ENCODE measurements at regions not wholly inside any gene's neighbourhood (a gene's known extent, or its start where the extent isn't known, plus 50 kb on each side); places are given as distances from the start of the nearest gene placed in this dataset.

DNA sequence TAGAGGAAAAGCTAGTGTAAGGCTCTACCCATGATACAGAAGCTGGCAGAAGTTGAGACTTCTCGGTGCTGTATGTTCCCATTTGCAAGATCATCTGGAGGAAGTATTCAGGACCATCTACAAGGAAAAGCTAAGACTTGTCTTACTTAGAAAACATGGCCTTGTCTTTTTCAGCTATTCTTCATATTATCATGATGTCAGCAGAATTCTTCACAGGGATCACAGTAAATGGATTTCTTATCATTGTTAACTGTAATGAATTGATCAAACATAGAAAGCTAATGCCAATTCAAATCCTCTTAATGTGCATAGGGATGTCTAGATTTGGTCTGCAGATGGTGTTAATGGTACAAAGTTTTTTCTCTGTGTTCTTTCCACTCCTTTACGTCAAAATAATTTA lies 79.6 kb upstream of the SCIN start:
- H3K4me1 ChIP-seq (replicated peaks in 1 of 2) = no peaks in the 10 kb centered on the region
- H3K27me3 ChIP-seq = no peaks in the 10 kb centered on the region
- H3K27ac ChIP-seq = no peak overlapping the region
- intact Hi-C loops (cut with DNase I) = no loop called here
- no peaks in the 10 kb centered on the region for H3K9me3 ChIP-seq (replicated peaks in 1 of 3)
- no peaks in the 10 kb centered on the region for H3K36me3 ChIP-seq (replicated peaks in 1 of 2)
- H3K4me3 ChIP-seq = no peak overlapping the region
- TF ChIP-seq, protein P1, sequence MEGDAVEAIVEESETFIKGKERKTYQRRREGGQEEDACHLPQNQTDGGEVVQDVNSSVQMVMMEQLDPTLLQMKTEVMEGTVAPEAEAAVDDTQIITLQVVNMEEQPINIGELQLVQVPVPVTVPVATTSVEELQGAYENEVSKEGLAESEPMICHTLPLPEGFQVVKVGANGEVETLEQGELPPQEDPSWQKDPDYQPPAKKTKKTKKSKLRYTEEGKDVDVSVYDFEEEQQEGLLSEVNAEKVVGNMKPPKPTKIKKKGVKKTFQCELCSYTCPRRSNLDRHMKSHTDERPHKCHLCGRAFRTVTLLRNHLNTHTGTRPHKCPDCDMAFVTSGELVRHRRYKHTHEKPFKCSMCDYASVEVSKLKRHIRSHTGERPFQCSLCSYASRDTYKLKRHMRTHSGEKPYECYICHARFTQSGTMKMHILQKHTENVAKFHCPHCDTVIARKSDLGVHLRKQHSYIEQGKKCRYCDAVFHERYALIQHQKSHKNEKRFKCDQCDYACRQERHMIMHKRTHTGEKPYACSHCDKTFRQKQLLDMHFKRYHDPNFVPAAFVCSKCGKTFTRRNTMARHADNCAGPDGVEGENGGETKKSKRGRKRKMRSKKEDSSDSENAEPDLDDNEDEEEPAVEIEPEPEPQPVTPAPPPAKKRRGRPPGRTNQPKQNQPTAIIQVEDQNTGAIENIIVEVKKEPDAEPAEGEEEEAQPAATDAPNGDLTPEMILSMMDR (IDR thresholded peaks at IDR 0.05) = no peak
- no peak for TF ChIP-seq POLR2A (IDR thresholded peaks at IDR 0.05)
- no peak for DNase-seq
- 55 to 79% (median 57%) methylated on average over 2 of the region's 2 CpGs for WGBS, 4 donors

DNA sequence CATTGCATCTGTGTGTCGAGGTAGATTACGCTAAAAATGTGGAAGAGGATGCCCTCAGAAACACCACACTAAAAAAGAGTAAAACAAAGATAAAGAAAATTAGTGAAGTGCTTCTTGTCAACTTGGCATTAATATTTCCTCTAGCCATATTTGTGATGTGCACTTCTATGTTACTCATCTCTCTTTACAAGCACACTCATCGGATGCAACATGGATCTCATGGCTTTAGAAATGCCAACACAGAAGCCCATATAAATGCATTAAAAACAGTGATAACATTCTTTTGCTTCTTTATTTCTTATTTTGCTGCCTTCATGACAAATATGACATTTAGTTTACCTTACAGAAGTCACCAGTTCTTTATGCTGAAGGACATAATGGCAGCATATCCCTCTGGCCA lies 79.0 kb upstream of the SCIN start:
- no peak overlapping the region for H3K27ac ChIP-seq
- intact Hi-C loops (cut with DNase I) = no loop called here
- no peak for DNase-seq
- H3K36me3 ChIP-seq (replicated peaks in 1 of 2) = no peaks in the 10 kb centered on the region
- TF ChIP-seq, protein P1 (IDR thresholded peaks at IDR 0.05) = no peak
- no peak for TF ChIP-seq POLR2A (IDR thresholded peaks at IDR 0.05)
- H3K27me3 ChIP-seq = no peaks in the 10 kb centered on the region
- no peak overlapping the region for H3K4me3 ChIP-seq
- H3K4me1 ChIP-seq (replicated peaks in 1 of 2) = no peaks in the 10 kb centered on the region
- H3K9me3 ChIP-seq (replicated peaks in 1 of 3) = no peaks in the 10 kb centered on the region
- 82 to 89% (median 84%) methylated on average over 3 of the region's 3 CpGs for WGBS, 4 donors

DNA sequence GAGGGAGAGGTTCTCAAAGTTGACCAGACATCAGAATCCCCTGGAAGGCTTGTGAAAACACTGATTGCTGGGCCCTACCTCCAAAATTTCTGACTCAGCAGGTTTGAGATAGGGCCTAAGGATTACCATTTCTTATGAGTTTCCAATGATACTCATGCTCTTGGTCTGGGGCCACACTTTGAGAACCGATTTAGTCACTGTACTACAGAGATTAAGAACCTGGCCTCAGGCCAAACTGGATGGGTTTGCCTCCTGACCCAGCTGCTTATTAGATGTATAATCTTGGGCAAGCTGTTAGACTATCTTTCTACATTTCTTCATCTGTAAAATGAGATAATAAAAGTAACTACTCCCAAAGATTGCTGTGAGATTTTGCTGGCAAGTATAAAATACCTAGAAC lies 77.1 kb upstream of the SCIN start:
- H3K27me3 ChIP-seq = no peaks in the 10 kb centered on the region
- intact Hi-C loops (cut with DNase I) = no loop called here
- no peaks in the 10 kb centered on the region for H3K4me1 ChIP-seq (replicated peaks in 1 of 2)
- TF ChIP-seq, protein P1 (IDR thresholded peaks at IDR 0.05) = no peak
- no peak for TF ChIP-seq POLR2A (IDR thresholded peaks at IDR 0.05)
- no peak overlapping the region for H3K27ac ChIP-seq
- no peaks in the 10 kb centered on the region for H3K9me3 ChIP-seq (replicated peaks in 1 of 3)
- H3K4me3 ChIP-seq = no peak overlapping the region
- DNase-seq = peak in 2 of 7 donors; percentile 10 to 16
- WGBS, 4 donors = 13 to 20% (median 18%) methylated on average over 1 of the region's 1 CpG
- H3K36me3 ChIP-seq (replicated peaks in 1 of 2) = no peaks in the 10 kb centered on the region

DNA sequence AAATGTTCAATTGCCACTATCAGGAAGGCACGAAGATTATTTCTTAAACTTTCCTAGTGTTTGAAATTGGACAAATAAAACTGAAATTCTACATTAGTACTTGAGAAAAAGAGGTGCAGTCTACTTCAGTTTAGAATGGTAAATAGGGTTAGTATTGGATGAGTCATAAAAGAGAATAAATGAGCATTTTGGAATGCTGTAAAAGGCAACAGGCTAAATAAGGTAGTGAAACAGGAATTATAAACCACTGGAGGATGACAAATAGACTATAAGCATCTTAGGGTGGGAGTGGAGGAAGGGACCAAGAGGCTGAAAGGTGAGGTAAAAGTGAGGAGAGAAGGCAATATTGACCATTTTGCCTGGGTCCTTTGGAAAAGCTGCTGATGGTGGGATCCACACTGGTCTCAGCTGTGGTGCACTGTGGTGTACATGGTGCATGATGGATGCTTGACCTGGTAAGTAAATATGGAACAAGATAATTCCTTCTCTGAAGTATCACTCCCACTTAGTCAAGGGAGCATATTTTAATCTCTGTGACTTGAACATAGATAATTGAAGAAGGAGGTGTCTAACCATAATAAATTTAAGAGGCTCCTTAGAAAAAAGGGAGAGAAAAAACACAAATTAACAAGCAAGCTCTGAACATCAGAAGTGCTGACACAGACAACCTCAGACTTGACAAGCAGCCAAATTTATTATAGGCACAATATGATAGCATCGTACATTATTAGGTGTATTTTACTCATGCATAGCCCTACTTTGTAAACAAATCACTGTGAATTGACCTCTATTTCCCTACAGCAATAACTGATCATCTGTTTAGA lies 76.4 kb upstream of the SCIN start:
- no peaks in the 10 kb centered on the region for H3K4me1 ChIP-seq (replicated peaks in 1 of 2)
- H3K36me3 ChIP-seq (replicated peaks in 1 of 2) = no peaks in the 10 kb centered on the region
- TF ChIP-seq, protein P1 (IDR thresholded peaks at IDR 0.05) = no peak
- TF ChIP-seq POLR2A (IDR thresholded peaks at IDR 0.05) = no peak
- no peak overlapping the region for H3K27ac ChIP-seq
- 56 to 65% (median 60%) methylated on average over 2 of the region's 2 CpGs for WGBS, 4 donors
- DNase-seq = no peak
- intact Hi-C loops (cut with DNase I) = no loop called here
- no peaks in the 10 kb centered on the region for H3K27me3 ChIP-seq
- H3K9me3 ChIP-seq (replicated peaks in 1 of 3) = no peaks in the 10 kb centered on the region
- H3K4me3 ChIP-seq = no peak overlapping the region

All from adrenal gland (tissue), 9 donors.